ENCODE measurements at regions not wholly inside any gene's neighbourhood (a gene's known extent, or its start where the extent isn't known, plus 50 kb on each side); places are given as distances from the start of the nearest gene placed in this dataset.

DNA sequence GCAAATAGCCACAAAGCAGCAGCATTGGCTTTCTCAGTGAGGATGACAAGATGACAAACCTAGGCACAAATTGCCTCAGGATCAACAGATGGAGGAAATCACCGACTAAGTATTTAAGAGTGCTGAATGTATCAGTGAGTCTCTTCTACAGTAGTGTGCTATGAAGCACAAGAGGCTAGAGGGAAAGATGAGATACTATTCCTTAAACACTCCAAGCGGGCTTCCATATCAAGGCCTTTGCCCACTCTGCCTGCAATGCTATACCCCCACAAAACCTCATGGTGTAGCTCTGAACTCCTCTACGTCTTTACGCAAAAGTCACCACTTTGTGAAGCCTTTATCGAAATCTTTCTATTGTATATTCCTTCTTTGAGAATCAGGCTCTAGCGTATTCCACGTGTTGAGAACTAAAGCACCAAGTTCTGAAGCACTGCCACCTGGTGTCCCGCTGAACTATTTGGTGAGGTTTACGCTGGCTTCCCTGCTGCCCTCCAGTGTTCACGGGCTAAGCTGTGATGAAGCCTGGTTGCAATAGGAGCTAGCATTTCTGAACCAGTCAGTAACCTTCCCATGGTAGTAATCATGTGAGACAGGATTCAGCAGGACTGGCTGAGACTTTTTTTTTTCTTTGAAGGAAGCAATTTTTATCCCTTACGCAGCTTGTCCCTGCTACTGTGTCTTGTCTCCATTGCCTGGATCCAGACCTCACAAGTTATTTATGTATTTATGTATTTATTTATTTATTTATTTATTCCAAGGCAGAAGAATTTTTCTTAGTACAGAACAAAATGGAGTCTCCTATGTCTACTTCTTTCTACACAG, 426.5 kb upstream of the OR4E1 start (continued):
- TF ChIP-seq, protein P1, sequence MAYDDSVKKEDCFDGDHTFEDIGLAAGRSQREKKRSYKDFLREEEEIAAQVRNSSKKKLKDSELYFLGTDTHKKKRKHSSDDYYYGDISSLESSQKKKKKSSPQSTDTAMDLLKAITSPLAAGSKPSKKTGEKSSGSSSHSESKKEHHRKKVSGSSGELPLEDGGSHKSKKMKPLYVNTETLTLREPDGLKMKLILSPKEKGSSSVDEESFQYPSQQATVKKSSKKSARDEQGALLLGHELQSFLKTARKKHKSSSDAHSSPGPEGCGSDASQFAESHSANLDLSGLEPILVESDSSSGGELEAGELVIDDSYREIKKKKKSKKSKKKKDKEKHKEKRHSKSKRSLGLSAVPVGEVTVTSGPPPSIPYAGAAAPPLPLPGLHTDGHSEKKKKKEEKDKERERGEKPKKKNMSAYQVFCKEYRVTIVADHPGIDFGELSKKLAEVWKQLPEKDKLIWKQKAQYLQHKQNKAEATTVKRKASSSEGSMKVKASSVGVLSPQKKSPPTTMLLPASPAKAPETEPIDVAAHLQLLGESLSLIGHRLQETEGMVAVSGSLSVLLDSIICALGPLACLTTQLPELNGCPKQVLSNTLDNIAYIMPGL (CRISPR knock-in tag; IDR thresholded peaks at IDR 0.05; ENCODE audit: borderline replicate concordance in 1 of 2, low read depth in 1 of 2): peak; percentile 73 to 89; a peak in 3 of 4 replicates
- TF ChIP-seq ZNF354B (CRISPR knock-in tag; IDR thresholded peaks at IDR 0.05) (0 out of 2 replicates have a peak, but pooled peaks have one; percentile 3), ZNF335 (CRISPR knock-in tag; IDR thresholded peaks at IDR 0.05) (0 out of 2 replicates have a peak, but pooled peaks have one; percentile 57), ZKSCAN5 (CRISPR knock-in tag; IDR thresholded peaks at IDR 0.05) (no peak), THAP11 (CRISPR knock-in tag; IDR thresholded peaks at IDR 0.05) (0 out of 2 replicates have a peak, but pooled peaks have one; percentile 26), TBP (CRISPR knock-in tag; IDR thresholded peaks at IDR 0.05) (no peak), ZNF564 (CRISPR knock-in tag; IDR thresholded peaks at IDR 0.05) (no peak), EED (CRISPR knock-in tag; IDR thresholded peaks at IDR 0.05) (no peak), ZNF101 (CRISPR knock-in tag; IDR thresholded peaks at IDR 0.05; ENCODE audit: borderline replicate concordance, low read depth) (no peak), KLF16 (CRISPR knock-in tag; IDR thresholded peaks at IDR 0.05) (0 out of 4 replicates have a peak, but pooled peaks of 1 of the 2 experiments have one; percentile 41), RXRB (CRISPR knock-in tag; IDR thresholded peaks at IDR 0.05; ENCODE audit: borderline replicate concordance) (no peak; the same call in 1 of the 2 replicates), TAF15 (IDR thresholded peaks at IDR 0.05; ENCODE audit: low read depth, low read length, poor library complexity, severe bottlenecking) (no peak), REPIN1 (CRISPR knock-in tag; IDR thresholded peaks at IDR 0.05; ENCODE audit: borderline replicate concordance, low read depth) (peak; percentile 69; the same call in 1 of the 2 replicates), SOX5 (CRISPR knock-in tag; IDR thresholded peaks at IDR 0.05; ENCODE audit: borderline replicate concordance) (0 out of 2 replicates have a peak, but pooled peaks have one; percentile 36), AGO1 (IDR thresholded peaks at IDR 0.05; ENCODE audit: low read depth, low read length, poor library complexity, severe bottlenecking) (no peak), HNRNPK (IDR thresholded peaks at IDR 0.05; ENCODE audit: low read depth, low read length, poor library complexity, severe bottlenecking) (no peak), GATAD1 (CRISPR knock-in tag; IDR thresholded peaks at IDR 0.05) (0 out of 2 replicates have a peak, but pooled peaks have one; percentile 19), CBFB (CRISPR knock-in tag; IDR thresholded peaks at IDR 0.05) (0 out of 2 replicates have a peak, but pooled peaks have one; percentile 29), CBX1 (IDR thresholded peaks at IDR 0.05; ENCODE audit: low read depth) (peak; percentile 90), MXI1 (IDR thresholded peaks at IDR 0.05; ENCODE audit: borderline replicate concordance, low read depth, low read length) (no peak), ZNF263 (CRISPR knock-in tag; IDR thresholded peaks at IDR 0.05) (no peak), ERF (CRISPR knock-in tag; IDR thresholded peaks at IDR 0.05) (peak; percentile 82; the same call in 1 of the 2 replicates), RCOR2 (CRISPR knock-in tag; IDR thresholded peaks at IDR 0.05) (no peak)
- TF ChIP-seq, protein P2, sequence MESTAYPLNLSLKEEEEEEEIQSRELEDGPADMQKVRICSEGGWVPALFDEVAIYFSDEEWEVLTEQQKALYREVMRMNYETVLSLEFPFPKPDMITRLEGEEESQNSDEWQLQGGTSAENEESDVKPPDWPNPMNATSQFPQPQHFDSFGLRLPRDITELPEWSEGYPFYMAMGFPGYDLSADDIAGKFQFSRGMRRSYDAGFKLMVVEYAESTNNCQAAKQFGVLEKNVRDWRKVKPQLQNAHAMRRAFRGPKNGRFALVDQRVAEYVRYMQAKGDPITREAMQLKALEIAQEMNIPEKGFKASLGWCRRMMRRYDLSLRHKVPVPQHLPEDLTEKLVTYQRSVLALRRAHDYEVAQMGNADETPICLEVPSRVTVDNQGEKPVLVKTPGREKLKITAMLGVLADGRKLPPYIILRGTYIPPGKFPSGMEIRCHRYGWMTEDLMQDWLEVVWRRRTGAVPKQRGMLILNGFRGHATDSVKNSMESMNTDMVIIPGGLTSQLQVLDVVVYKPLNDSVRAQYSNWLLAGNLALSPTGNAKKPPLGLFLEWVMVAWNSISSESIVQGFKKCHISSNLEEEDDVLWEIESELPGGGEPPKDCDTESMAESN (CRISPR knock-in tag; conservative IDR thresholded peaks at IDR 0.05): no peak
- TF ChIP-seq, protein P3, sequence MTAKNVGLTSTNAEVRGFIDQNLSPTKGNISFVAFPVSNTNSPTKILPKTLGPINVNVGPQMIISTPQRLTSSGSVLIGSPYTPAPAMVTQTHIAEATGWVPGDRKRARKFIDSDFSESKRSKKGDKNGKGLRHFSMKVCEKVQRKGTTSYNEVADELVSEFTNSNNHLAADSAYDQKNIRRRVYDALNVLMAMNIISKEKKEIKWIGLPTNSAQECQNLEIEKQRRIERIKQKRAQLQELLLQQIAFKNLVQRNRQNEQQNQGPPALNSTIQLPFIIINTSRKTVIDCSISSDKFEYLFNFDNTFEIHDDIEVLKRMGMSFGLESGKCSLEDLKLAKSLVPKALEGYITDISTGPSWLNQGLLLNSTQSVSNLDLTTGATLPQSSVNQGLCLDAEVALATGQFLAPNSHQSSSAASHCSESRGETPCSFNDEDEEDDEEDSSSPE (CRISPR knock-in tag; IDR thresholded peaks at IDR 0.05): 0 out of 2 replicates have a peak, but pooled peaks have one; percentile 50

Measured in HepG2 (cell line).